Adipocyte (in vitro differentiated cells): ENCODE measurements at regions not wholly inside any gene's neighbourhood (a gene's known extent, or its start where the extent isn't known, plus 50 kb on each side); places are given as distances from the start of the nearest gene placed in this dataset.

ENCODE experiments used
- DNase-seq: peaks from one replicate; pipeline ENCODE4 v3.0.0-alpha.2; 2015; ENCODE audit warnings: low read depth
- H3K27me3 ChIP-seq: replicated peaks from 2 replicates; pipeline ENCODE4 v1.7.0; 2013; ENCODE audit warnings: mild to moderate bottlenecking, low read length, moderate library complexity; ENCODE audit not compliant: control insufficient read depth, insufficient read depth
- H3K36me3 ChIP-seq: 2 replicates; pipeline ENCODE4 v1.7.0; 2013; ENCODE audit warnings: low read length, mild to moderate bottlenecking, moderate library complexity; ENCODE audit not compliant: control insufficient read depth, insufficient read depth, severe bottlenecking
- H3K4me1 ChIP-seq: 2 replicates; pipeline ENCODE4 v1.7.0; 2013; ENCODE audit warnings: mild to moderate bottlenecking, low read length, moderate library complexity; ENCODE audit not compliant: control insufficient read depth, insufficient read depth
- H3K4me3 ChIP-seq: 2 replicates; pipeline ENCODE4 v1.7.0; 2013; ENCODE audit warnings: mild to moderate bottlenecking, low read length, moderate library complexity
- H3K9ac ChIP-seq: 2 replicates; pipeline ENCODE4 v1.7.0; 2013; ENCODE audit warnings: mild to moderate bottlenecking, low read length, moderate library complexity
- H3K9me3 ChIP-seq: 2 replicates; pipeline ENCODE4 v1.7.0; 2013; ENCODE audit warnings: mild to moderate bottlenecking, low read length, moderate library complexity; ENCODE audit not compliant: control insufficient read depth

- Histone ChIP-seq H3K9me3 (no peaks in the 10 kb centered on the region), H3K9ac (no peak overlapping the region), H3K27me3 (peaks cover 45% of the 10 kb centered on the region), H3K4me1 (no peaks in the 10 kb centered on the region), H3K36me3 (no peaks in the 10 kb centered on the region), H3K4me3 (no peak overlapping the region)
- DNase-seq: no peak
These were observed 113.5 kb upstream of the TEX51 start for GRCh38 chr2:126785236-126785635.

DNA sequence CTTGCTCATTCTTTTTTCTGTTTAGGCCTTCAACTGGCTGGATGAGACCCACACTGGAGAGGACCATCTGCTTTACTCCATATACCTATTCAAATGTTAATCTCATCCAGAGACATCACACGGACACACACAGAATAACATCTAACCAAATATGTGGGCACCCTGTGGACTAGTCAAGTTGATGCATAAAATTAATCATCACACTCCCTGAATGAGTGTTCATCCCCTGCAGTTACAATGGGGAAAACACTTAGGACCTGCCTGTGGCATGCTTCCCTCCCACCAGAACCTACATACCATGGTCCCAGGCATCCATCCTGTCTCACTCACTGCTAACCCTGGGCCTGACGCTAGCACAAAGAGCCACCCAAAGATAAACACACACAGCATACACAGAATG, 112.8 kb upstream of the TEX51 start:
- no peaks in the 10 kb centered on the region for H3K9me3 ChIP-seq
- no peak for DNase-seq
- H3K27me3 ChIP-seq: peaks cover 41% of the 10 kb centered on the region
- no peak overlapping the region for H3K9ac ChIP-seq
- H3K36me3 ChIP-seq: no peaks in the 10 kb centered on the region
- no peak overlapping the region for H3K4me3 ChIP-seq
- no peaks in the 10 kb centered on the region for H3K4me1 ChIP-seq

GRCh38 chr2:126786765-126787164, 111.9 kb upstream of the TEX51 start:
- Histone ChIP-seq H3K9ac (no peak overlapping the region), H3K36me3 (no peaks in the 10 kb centered on the region), H3K9me3 (no peaks in the 10 kb centered on the region), H3K27me3 (peaks cover 46% of the 10 kb centered on the region), H3K4me1 (no peaks in the 10 kb centered on the region), H3K4me3 (no peak overlapping the region)
- no peak for DNase-seq

- H3K4me3 ChIP-seq: no peak overlapping the region
- DNase-seq: no peak
- H3K4me1 ChIP-seq: no peaks in the 10 kb centered on the region
- H3K27me3 ChIP-seq: peaks cover 42% of the 10 kb centered on the region
- H3K9ac ChIP-seq: no peak overlapping the region
- no peaks in the 10 kb centered on the region for H3K9me3 ChIP-seq
- no peaks in the 10 kb centered on the region for H3K36me3 ChIP-seq
These were observed 111.4 kb upstream of the TEX51 start for GRCh38 chr2:126787289-126787688.

- H3K27me3 ChIP-seq: peaks cover 41% of the 10 kb centered on the region
- no peak for DNase-seq
- no peaks in the 10 kb centered on the region for H3K36me3 ChIP-seq
These were observed 110.6 kb upstream of the TEX51 start for GRCh38 chr2:126788113-126788512.

GRCh38 chr2:126788652-126789051, 110.0 kb upstream of the TEX51 start:
- Histone ChIP-seq H3K9ac (no peak overlapping the region), H3K9me3 (no peaks in the 10 kb centered on the region), H3K36me3 (no peaks in the 10 kb centered on the region), H3K4me1 (no peaks in the 10 kb centered on the region), H3K4me3 (no peak overlapping the region), H3K27me3 (peaks cover 40% of the 10 kb centered on the region)
- DNase-seq: no peak

More at GRCh38 chr2:126788113-126788512, 110.6 kb upstream of the TEX51 start:
- Histone ChIP-seq H3K4me3 (no peak overlapping the region), H3K4me1 (no peaks in the 10 kb centered on the region), H3K9me3 (no peaks in the 10 kb centered on the region), H3K9ac (no peak overlapping the region)

GRCh38 chr2:126790987-126791780, 107.5 kb upstream of the TEX51 start:
- Histone ChIP-seq H3K4me3 (no peak overlapping the region), H3K36me3 (no peaks in the 10 kb centered on the region), H3K9ac (no peak overlapping the region), H3K27me3 (peaks cover 48% of the 10 kb centered on the region), H3K9me3 (no peaks in the 10 kb centered on the region), H3K4me1 (no peaks in the 10 kb centered on the region)
- no peak for DNase-seq

DNA sequence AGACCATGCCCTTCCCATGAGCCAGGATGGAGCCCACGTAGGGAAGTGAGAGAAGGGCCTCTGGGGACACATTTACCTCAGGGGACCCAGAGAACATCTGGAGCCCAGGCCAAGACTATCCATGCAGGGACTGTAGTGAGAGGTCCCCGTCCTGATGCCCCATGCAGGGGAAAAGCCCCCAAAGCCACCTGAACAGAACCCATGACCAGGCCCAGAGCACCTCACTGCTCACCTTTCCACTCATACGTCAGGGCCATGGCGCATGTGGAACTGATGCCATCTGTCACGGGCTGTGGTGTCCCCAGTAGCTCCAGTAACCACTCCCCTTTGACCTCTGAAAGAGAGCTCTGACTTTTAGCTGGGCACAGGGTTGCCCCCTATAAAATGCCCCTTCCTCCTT, 106.5 kb upstream of the TEX51 start:
- no peak for DNase-seq
- H3K4me3 ChIP-seq: no peak overlapping the region
- H3K36me3 ChIP-seq: no peaks in the 10 kb centered on the region
- H3K4me1 ChIP-seq: no peaks in the 10 kb centered on the region
- no peaks in the 10 kb centered on the region for H3K9me3 ChIP-seq
- H3K27me3 ChIP-seq: peaks cover 52% of the 10 kb centered on the region
- H3K9ac ChIP-seq: no peak overlapping the region

GRCh38 chr2:126792993-126793392, 105.7 kb upstream of the TEX51 start:
- DNase-seq: no peak
- Histone ChIP-seq H3K27me3 (peaks cover 53% of the 10 kb centered on the region), H3K9me3 (peaks cover 3% of the 10 kb centered on the region), H3K4me1 (no peaks in the 10 kb centered on the region), H3K4me3 (no peak overlapping the region), H3K36me3 (no peaks in the 10 kb centered on the region), H3K9ac (no peak overlapping the region)

- Histone ChIP-seq H3K9ac (no peak overlapping the region), H3K36me3 (no peaks in the 10 kb centered on the region), H3K4me1 (peaks cover 6% of the 10 kb centered on the region), H3K9me3 (peaks cover 3% of the 10 kb centered on the region), H3K4me3 (no peak overlapping the region), H3K27me3 (peaks cover 49% of the 10 kb centered on the region)
- no peak for DNase-seq
These were observed 104.6 kb upstream of the TEX51 start for GRCh38 chr2:126793885-126794613.

- no peak overlapping the region for H3K4me3 ChIP-seq
- peaks cover 3% of the 10 kb centered on the region for H3K9me3 ChIP-seq
- H3K4me1 ChIP-seq: peaks cover 17% of the 10 kb centered on the region
- peaks cover 40% of the 10 kb centered on the region for H3K27me3 ChIP-seq
- no peak for DNase-seq
- H3K36me3 ChIP-seq: no peaks in the 10 kb centered on the region
- H3K9ac ChIP-seq: no peak overlapping the region
These were observed 103.0 kb upstream of the TEX51 start for GRCh38 chr2:126795656-126796055.
